ENCODE measurements at regions not wholly inside any gene's neighbourhood (a gene's known extent, or its start where the extent isn't known, plus 50 kb on each side); places are given as distances from the start of the nearest gene placed in this dataset.

GRCh38 chr20:40156600-40157317 lies 532.3 kb downstream of the MAFB start:
- H3K9me2 ChIP-seq (ENCODE audit: low read depth, low read length), result no peaks in the 10 kb centered on the region
- no peaks in the 10 kb centered on the region for H3K79me2 ChIP-seq (ENCODE audit: insufficient read depth, low read length)
- H3K4me3 ChIP-seq (ENCODE audit: low read depth, low read length, poor library complexity, severe bottlenecking), result no peak overlapping the region
- H3K4me1 ChIP-seq (ENCODE audit: insufficient read depth, low read length, severe bottlenecking), result no peaks in the 10 kb centered on the region
- H3F3A ChIP-seq (ENCODE audit: insufficient read depth, low read length), result no peaks in the 10 kb centered on the region
- H2AFZ ChIP-seq (ENCODE audit: low read length), result no peak overlapping the region
- H3K36me3 ChIP-seq (ENCODE audit: insufficient read depth, low read length), result no peaks in the 10 kb centered on the region
- TF ChIP-seq CTCF (IDR thresholded peaks at IDR 0.05; ENCODE audit: low read length), result no peak
- no peak for TF ChIP-seq EZH2 (IDR thresholded peaks at IDR 0.05; ENCODE audit: borderline replicate concordance, low read length)
- no peak overlapping the region for H3K9ac ChIP-seq (ENCODE audit: low read length)
- no peaks in the 10 kb centered on the region for H3K9me3 ChIP-seq (ENCODE audit: low read length)
- no peak overlapping the region for H3K4me2 ChIP-seq (ENCODE audit: low read length)
- no peaks in the 10 kb centered on the region for H4K20me1 ChIP-seq (ENCODE audit: insufficient read depth, low read length)
- H3K27me3 ChIP-seq (ENCODE audit: insufficient read depth, low read length), result no peaks in the 10 kb centered on the region
- H3K27ac ChIP-seq (ENCODE audit: low read depth, low read length, poor library complexity, severe bottlenecking), result no peak overlapping the region

DNA sequence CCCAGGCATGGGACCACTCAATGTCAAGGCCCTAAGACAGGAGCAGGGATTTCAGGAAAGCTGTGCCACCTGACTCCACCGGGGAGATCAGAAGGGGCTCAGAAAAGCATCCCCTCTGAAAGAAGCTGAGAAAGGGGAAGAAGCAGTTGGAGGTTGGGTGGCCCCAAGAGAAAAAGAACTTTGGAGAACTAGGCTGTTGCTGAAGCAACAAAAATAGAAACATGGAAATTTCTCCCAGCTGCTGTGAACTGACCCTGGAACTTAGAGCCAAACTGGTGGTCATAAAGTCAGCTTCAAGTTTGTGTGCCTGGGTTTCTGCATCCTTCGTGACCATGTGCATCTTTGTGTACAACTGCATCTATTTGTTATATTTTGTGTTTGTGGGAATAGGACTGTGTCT lies 534.5 kb downstream of the MAFB start:
- H3K4me3 ChIP-seq (ENCODE audit: low read depth, low read length, poor library complexity, severe bottlenecking), result no peak overlapping the region
- H3K27ac ChIP-seq (ENCODE audit: low read depth, low read length, poor library complexity, severe bottlenecking), result no peak overlapping the region
- H3K9ac ChIP-seq (ENCODE audit: low read length), result no peak overlapping the region
- H4K20me1 ChIP-seq (ENCODE audit: insufficient read depth, low read length), result no peaks in the 10 kb centered on the region
- H3K36me3 ChIP-seq (ENCODE audit: insufficient read depth, low read length), result no peaks in the 10 kb centered on the region
- H3K9me3 ChIP-seq (ENCODE audit: low read length), result no peaks in the 10 kb centered on the region
- TF ChIP-seq CTCF (IDR thresholded peaks at IDR 0.05; ENCODE audit: low read length), result no peak
- TF ChIP-seq EZH2 (IDR thresholded peaks at IDR 0.05; ENCODE audit: borderline replicate concordance, low read length), result no peak
- H3K27me3 ChIP-seq (ENCODE audit: insufficient read depth, low read length), result no peaks in the 10 kb centered on the region
- H3K4me1 ChIP-seq (ENCODE audit: insufficient read depth, low read length, severe bottlenecking), result no peaks in the 10 kb centered on the region
- H2AFZ ChIP-seq (ENCODE audit: low read length), result no peak overlapping the region
- no peaks in the 10 kb centered on the region for H3K79me2 ChIP-seq (ENCODE audit: insufficient read depth, low read length)
- no peaks in the 10 kb centered on the region for H3F3A ChIP-seq (ENCODE audit: insufficient read depth, low read length)
- no peaks in the 10 kb centered on the region for H3K9me2 ChIP-seq (ENCODE audit: low read depth, low read length)
- H3K4me2 ChIP-seq (ENCODE audit: low read length), result no peak overlapping the region

- no peak overlapping the region for H3K4me3 ChIP-seq (ENCODE audit: low read depth, low read length, poor library complexity, severe bottlenecking)
- no peaks in the 10 kb centered on the region for H3K27me3 ChIP-seq (ENCODE audit: insufficient read depth, low read length)
- H3K9me3 ChIP-seq (ENCODE audit: low read length), result no peaks in the 10 kb centered on the region
- H3K27ac ChIP-seq (ENCODE audit: low read depth, low read length, poor library complexity, severe bottlenecking), result no peak overlapping the region
- no peak overlapping the region for H3K4me2 ChIP-seq (ENCODE audit: low read length)
- no peaks in the 10 kb centered on the region for H3F3A ChIP-seq (ENCODE audit: insufficient read depth, low read length)
- no peaks in the 10 kb centered on the region for H4K20me1 ChIP-seq (ENCODE audit: insufficient read depth, low read length)
- no peaks in the 10 kb centered on the region for H3K79me2 ChIP-seq (ENCODE audit: insufficient read depth, low read length)
- H3K36me3 ChIP-seq (ENCODE audit: insufficient read depth, low read length), result no peaks in the 10 kb centered on the region
- H3K9ac ChIP-seq (ENCODE audit: low read length), result no peak overlapping the region
- H3K9me2 ChIP-seq (ENCODE audit: low read depth, low read length), result no peaks in the 10 kb centered on the region
- no peak for TF ChIP-seq EZH2 (IDR thresholded peaks at IDR 0.05; ENCODE audit: borderline replicate concordance, low read length)
- no peak for TF ChIP-seq CTCF (IDR thresholded peaks at IDR 0.05; ENCODE audit: low read length)
- no peak overlapping the region for H2AFZ ChIP-seq (ENCODE audit: low read length)
- H3K4me1 ChIP-seq (ENCODE audit: insufficient read depth, low read length, severe bottlenecking), result no peaks in the 10 kb centered on the region
Measured at GRCh38 chr20:40148886-40149285, 540.1 kb downstream of the MAFB start.
